ENCODE measurements at regions not wholly inside any gene's neighbourhood (a gene's known extent, or its start where the extent isn't known, plus 50 kb on each side); places are given as distances from the start of the nearest gene placed in this dataset.

GRCh38 chr6:27178407-27178730, 69.1 kb upstream of the PRSS16 start:
- Histone ChIP-seq H3K4me3 (ENCODE audit: low read length in 3 of 3) (peak overlapping the region; percentile 91 to 99 (median 98)), H3K27me3 (ENCODE audit: control insufficient read depth, insufficient read depth, low read length) (no peaks in the 10 kb centered on the region), H3K27ac (ENCODE audit: low read depth in 2 of 2, low read length in 2 of 2) (peak overlapping the region in 1 of 2 donors; percentile 47), H3K9ac (ENCODE audit: low read length in 3 of 3) (peak overlapping the region; percentile 1 to 98 (median 89)), H3K4me1 (ENCODE audit: control insufficient read depth in 2 of 3, insufficient read depth in 2 of 3, low read depth in 1 of 3, low read length in 3 of 3) (no peaks in the 10 kb centered on the region), H3K9me3 (ENCODE audit: control insufficient read depth in 2 of 3, insufficient read depth in 1 of 3, low read length in 3 of 3) (no peaks in the 10 kb centered on the region), H3K36me3 (ENCODE audit: control insufficient read depth in 2 of 3, insufficient read depth in 3 of 3, low read length in 3 of 3) (no peaks in the 10 kb centered on the region)
- TF ChIP-seq CTCF (IDR thresholded peaks at IDR 0.05; ENCODE audit: borderline replicate concordance, extremely low read depth, insufficient read depth), result no peak
- FAIRE-seq (no peak), DNase-seq (no peak)
- intact Hi-C loops (cut with DNase I), result loop anchor here (10.0 kb wide), 1 partner anchor 716 kb away; a partner anchor contains a TSS

DNA sequence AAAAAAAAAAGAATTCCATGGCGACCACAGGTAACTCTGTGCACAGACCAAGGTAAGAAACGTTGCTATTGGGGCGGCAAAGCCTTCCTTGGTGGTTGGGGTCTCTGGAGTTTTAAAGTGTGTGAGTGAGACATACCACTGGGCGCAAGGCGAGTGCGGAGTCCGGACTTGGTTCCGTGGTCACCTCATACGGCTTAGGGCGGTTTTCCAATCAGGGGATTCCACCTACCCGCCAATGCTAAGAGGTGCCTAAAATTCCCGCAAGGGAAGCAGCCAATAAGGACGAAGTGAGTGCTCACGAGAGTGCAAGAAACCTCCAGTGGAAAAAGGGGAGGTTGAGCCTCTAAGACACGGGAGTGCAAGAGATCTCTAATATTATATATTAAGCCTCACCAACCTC, 68.6 kb upstream of the PRSS16 start:
- intact Hi-C loops (cut with DNase I), result loop anchor here (10.0 kb wide), 1 partner anchor 716 kb away; a partner anchor contains a TSS
- no peak for TF ChIP-seq CTCF (IDR thresholded peaks at IDR 0.05; ENCODE audit: borderline replicate concordance, extremely low read depth, insufficient read depth)
- no peaks in the 10 kb centered on the region for H3K27me3 ChIP-seq (ENCODE audit: control insufficient read depth, insufficient read depth, low read length)
- no peak overlapping the region for H3K9ac ChIP-seq (ENCODE audit: low read length in 3 of 3)
- DNase-seq, result peak in 4 of 5 donors; percentile 16 to 66 (median 39)
- no peaks in the 10 kb centered on the region for H3K4me1 ChIP-seq (ENCODE audit: control insufficient read depth in 2 of 3, insufficient read depth in 2 of 3, low read depth in 1 of 3, low read length in 3 of 3)
- H3K9me3 ChIP-seq (ENCODE audit: control insufficient read depth in 2 of 3, insufficient read depth in 1 of 3, low read length in 3 of 3), result no peaks in the 10 kb centered on the region
- H3K36me3 ChIP-seq (ENCODE audit: control insufficient read depth in 2 of 3, insufficient read depth in 3 of 3, low read length in 3 of 3), result no peaks in the 10 kb centered on the region
- no peak overlapping the region for H3K27ac ChIP-seq (ENCODE audit: low read depth in 2 of 2, low read length in 2 of 2)
- H3K4me3 ChIP-seq (ENCODE audit: low read length in 3 of 3), result peak overlapping the region in 2 of 3 donors; percentile 98 to 99
- no peak for FAIRE-seq

- Histone ChIP-seq H3K4me1 (ENCODE audit: control insufficient read depth in 2 of 3, insufficient read depth in 2 of 3, low read depth in 1 of 3, low read length in 3 of 3) (no peaks in the 10 kb centered on the region), H3K27ac (ENCODE audit: low read depth in 2 of 2, low read length in 2 of 2) (no peak overlapping the region), H3K4me3 (ENCODE audit: low read length in 3 of 3) (no peak overlapping the region), H3K36me3 (ENCODE audit: control insufficient read depth in 2 of 3, insufficient read depth in 3 of 3, low read length in 3 of 3) (no peaks in the 10 kb centered on the region), H3K27me3 (ENCODE audit: control insufficient read depth, insufficient read depth, low read length) (no peaks in the 10 kb centered on the region), H3K9me3 (ENCODE audit: control insufficient read depth in 2 of 3, insufficient read depth in 1 of 3, low read length in 3 of 3) (no peaks in the 10 kb centered on the region), H3K9ac (ENCODE audit: low read length in 3 of 3) (no peak overlapping the region)
- FAIRE-seq (no peak), DNase-seq (no peak)
- no peak for TF ChIP-seq CTCF (IDR thresholded peaks at IDR 0.05; ENCODE audit: borderline replicate concordance, extremely low read depth, insufficient read depth)
- intact Hi-C loops (cut with DNase I), result no loop called here
Measured at GRCh38 chr6:27183060-27183832, 64.3 kb upstream of the PRSS16 start.
